Sigmoid colon (tissue), 6 donors: ENCODE measurements at regions not wholly inside any gene's neighbourhood (a gene's known extent, or its start where the extent isn't known, plus 50 kb on each side); places are given as distances from the start of the nearest gene placed in this dataset.

ENCODE experiments used
- DNase-seq: peaks from one replicate; pipeline ENCODE4 v3.0.0-alpha.2; 2019
- H3K27ac ChIP-seq, 4 donors: fragments of 200-600 bp; sonication (generic); one replicate each; pipeline ENCODE4 v1.5.1; 2016 to 2019; ENCODE audit warnings: mild to moderate bottlenecking in 1 of 4
- H3K27me3 ChIP-seq, 3 donors: fragments of 200-600 bp; sonication (generic); one replicate each; pipeline ENCODE4 v1.5.1; 2019; ENCODE audit warnings: mild to moderate bottlenecking in 1 of 3
- H3K36me3 ChIP-seq, 4 donors: fragments of 200-600 bp; sonication (generic); one replicate each; pipeline ENCODE4 v1.5.1; 2016 to 2019
- H3K4me1 ChIP-seq, 4 donors: fragments of 200-600 bp; sonication (generic); one replicate each; pipeline ENCODE4 v1.5.1; 2017 to 2019
- H3K4me3 ChIP-seq, 4 donors: fragments of 200-600 bp; sonication (generic); one replicate each; pipeline ENCODE4 v1.5.1; 2017 to 2019; ENCODE audit warnings: mild to moderate bottlenecking in 2 of 4, moderate library complexity in 1 of 4
- H3K9me3 ChIP-seq, 4 donors: fragments of 200-600 bp in 3 of 4; sonication (generic) in 3 of 4; one replicate each; pipeline versions ENCODE4 v1.5.1 to v1.6.1; 2013 to 2019
- CTCF ChIP-seq, 4 experiments: fragments of 450-650 bp in 3 of 4; fragments of 200-600 bp in 1 of 4; IDR thresholded peaks; one replicate each; pipeline ENCODE4 v1.5.1; 2016 to 2019; ENCODE audit warnings: antibody characterized with exemption in 4 of 4, mild to moderate bottlenecking in 3 of 4, moderate library complexity in 2 of 4
- EP300 ChIP-seq, 4 donors: sonication (generic); formaldehyde crosslinking; IDR thresholded peaks; one replicate each; pipeline ENCODE4 v1.6.1; 2017; ENCODE audit warnings: antibody characterized with exemption in 4 of 4
- POLR2A ChIP-seq, 2 donors: fragments of 450-650 bp; IDR thresholded peaks; one replicate each; pipeline ENCODE4 v1.6.1; 2016; ENCODE audit warnings: antibody characterized with exemption in 2 of 2, mild to moderate bottlenecking in 2 of 2, moderate library complexity in 2 of 2
- POLR2AphosphoS5 ChIP-seq, 4 donors: sonication (generic); formaldehyde crosslinking; IDR thresholded peaks; one replicate each; pipeline ENCODE4 v1.6.1; 2017; ENCODE audit warnings: antibody characterized with exemption in 4 of 4
- WGBS, 2 donors: extraction: QIAGEN DNeasy Blood & Tissue Kit; methylation state at CpG; one replicate each; pipeline ENCODE4 v1.1.7; 2013; 5-methylcytosine and 5-hydroxymethylcytosine counted together
- intact Hi-C: fragments of 100-400 bp; cut with DNase I; formaldehyde crosslinking; loops from one replicate; pipeline ENCODE4 v1.15.1; 2023
- donor health status: healthy with polysubstance abuse.
- donor health status: healthy.

- Histone ChIP-seq H3K27me3 (no peaks in the 10 kb centered on the region), H3K4me3 (no peak overlapping the region), H3K4me1 (no peaks in the 10 kb centered on the region), H3K9me3 (no peaks in the 10 kb centered on the region), H3K36me3 (no peaks in the 10 kb centered on the region), H3K27ac (no peak overlapping the region)
- no peak for TF ChIP-seq EP300 (IDR thresholded peaks at IDR 0.05)
- TF ChIP-seq POLR2A (IDR thresholded peaks at IDR 0.05): no peak
- TF ChIP-seq POLR2AphosphoS5 (IDR thresholded peaks at IDR 0.05): no peak
- TF ChIP-seq CTCF (IDR thresholded peaks at IDR 0.05): no peak
- DNase-seq: no peak
- intact Hi-C loops: no loop called here
- WGBS, 2 donors: 79 to 82% methylated on average over 2 of the region's 2 CpGs
Measured at GRCh38 chr15:97156739-97157265, 803.7 kb upstream of the ARRDC4 start.

GRCh38 chr15:97162805-97163495 is 797.6 kb upstream of the ARRDC4 start:
- Histone ChIP-seq H3K9me3 (no peaks in the 10 kb centered on the region), H3K27ac (no peak overlapping the region), H3K27me3 (no peaks in the 10 kb centered on the region), H3K4me3 (no peak overlapping the region), H3K4me1 (no peaks in the 10 kb centered on the region), H3K36me3 (no peaks in the 10 kb centered on the region)
- no peak for DNase-seq
- TF ChIP-seq POLR2A (IDR thresholded peaks at IDR 0.05) (no peak), POLR2AphosphoS5 (IDR thresholded peaks at IDR 0.05) (no peak)
- intact Hi-C loops: no loop called here
- 76 to 91% methylated on average over 2 of the region's 2 CpGs for WGBS, 2 donors

GRCh38 chr15:97165205-97165604 is 795.3 kb upstream of the ARRDC4 start:
- WGBS, 2 donors: 89 to 91% methylated on average over 2 of the region's 2 CpGs
- no peaks in the 10 kb centered on the region for H3K27me3 ChIP-seq
- DNase-seq: no peak
- intact Hi-C loops: no loop called here
- no peaks in the 10 kb centered on the region for H3K36me3 ChIP-seq
- no peak overlapping the region for H3K27ac ChIP-seq
- no peak overlapping the region for H3K4me3 ChIP-seq
- H3K9me3 ChIP-seq: no peaks in the 10 kb centered on the region
- TF ChIP-seq CTCF (IDR thresholded peaks at IDR 0.05) (no peak), POLR2A (IDR thresholded peaks at IDR 0.05) (no peak), EP300 (IDR thresholded peaks at IDR 0.05) (no peak), POLR2AphosphoS5 (IDR thresholded peaks at IDR 0.05) (no peak)
- no peaks in the 10 kb centered on the region for H3K4me1 ChIP-seq

GRCh38 chr15:97168704-97169475 is 791.6 kb upstream of the ARRDC4 start:
- H3K27ac ChIP-seq: no peak overlapping the region
- no peaks in the 10 kb centered on the region for H3K27me3 ChIP-seq
- DNase-seq: no peak
- TF ChIP-seq POLR2AphosphoS5 (IDR thresholded peaks at IDR 0.05) (no peak), CTCF (IDR thresholded peaks at IDR 0.05) (no peak), EP300 (IDR thresholded peaks at IDR 0.05) (no peak), POLR2A (IDR thresholded peaks at IDR 0.05) (no peak)
- intact Hi-C loops: no loop called here
- no peaks in the 10 kb centered on the region for H3K4me1 ChIP-seq
- no peaks in the 10 kb centered on the region for H3K36me3 ChIP-seq
- no peak overlapping the region for H3K4me3 ChIP-seq
- H3K9me3 ChIP-seq: no peaks in the 10 kb centered on the region
- 67 to 73% methylated on average over 12 of the region's 12 CpGs for WGBS, 2 donors

GRCh38 chr15:97171556-97171955 is 788.9 kb upstream of the ARRDC4 start:
- Histone ChIP-seq H3K27me3 (no peaks in the 10 kb centered on the region), H3K27ac (no peak overlapping the region), H3K9me3 (no peaks in the 10 kb centered on the region), H3K4me3 (no peak overlapping the region), H3K36me3 (no peaks in the 10 kb centered on the region), H3K4me1 (no peaks in the 10 kb centered on the region)
- intact Hi-C loops: no loop called here
- no peak for TF ChIP-seq EP300 (IDR thresholded peaks at IDR 0.05)
- TF ChIP-seq POLR2A (IDR thresholded peaks at IDR 0.05): no peak
- no peak for TF ChIP-seq POLR2AphosphoS5 (IDR thresholded peaks at IDR 0.05)
- TF ChIP-seq CTCF (IDR thresholded peaks at IDR 0.05): no peak
- 95% methylated on average over 10 of the region's 10 CpGs for whole genome bisulfite sequencing, 2 donors
- DNase-seq: no peak
